Parathyroid adenoma (tissue), 2 donors: ENCODE measurements at regions not wholly inside any gene's neighbourhood (a gene's known extent, or its start where the extent isn't known, plus 50 kb on each side); places are given as distances from the start of the nearest gene placed in this dataset.

Experiments used
- H2AFZ ChIP-seq: fragments of 300-600 bp; sonication (generic); one replicate; pipeline ENCODE4 v1.7.0; 2017; ENCODE audit warnings: antibody characterized with exemption, mild to moderate bottlenecking
- H3K27ac ChIP-seq: fragments of 300-600 bp; sonication (generic); one replicate; pipeline ENCODE4 v1.7.0; 2017
- H3K27me3 ChIP-seq: fragments of 300-600 bp; sonication (generic); one replicate; pipeline ENCODE4 v1.7.0; 2017; ENCODE audit warnings: low read length; ENCODE audit not compliant: control insufficient read depth, insufficient read depth
- H3K36me3 ChIP-seq: fragments of 300-600 bp; sonication (generic); one replicate; pipeline ENCODE4 v1.7.0; 2017; ENCODE audit warnings: low read length; ENCODE audit not compliant: control insufficient read depth, insufficient read depth
- H3K4me1 ChIP-seq: fragments of 300-600 bp; sonication (generic); one replicate; pipeline ENCODE4 v1.7.0; 2017; ENCODE audit warnings: control low read depth
- H3K4me2 ChIP-seq: fragments of 300-600 bp; sonication (generic); one replicate; pipeline ENCODE4 v1.7.0; 2017; ENCODE audit warnings: low read length
- H3K4me3 ChIP-seq: fragments of 300-600 bp; sonication (generic); one replicate; pipeline ENCODE4 v1.7.0; 2017; ENCODE audit warnings: low read depth, low read length
- H3K79me2 ChIP-seq: fragments of 300-600 bp; sonication (generic); one replicate; pipeline ENCODE4 v1.7.0; 2017; ENCODE audit warnings: control low read depth
- H3K9ac ChIP-seq: fragments of 300-600 bp; sonication (generic); one replicate; pipeline ENCODE4 v1.7.0; 2017; ENCODE audit warnings: mild to moderate bottlenecking
- H3K9me3 ChIP-seq: fragments of 300-600 bp; sonication (generic); one replicate; pipeline ENCODE4 v1.7.0; 2017; ENCODE audit warnings: low read length; ENCODE audit not compliant: control insufficient read depth
- CTCF ChIP-seq: fragments of 300-600 bp; sonication (generic); IDR thresholded peaks from one replicate; pipeline ENCODE4 v1.7.0; 2017; ENCODE audit warnings: antibody characterized with exemption, mild to moderate bottlenecking
- donor health status: primary hyperparathyroidism.

- Histone ChIP-seq H3K4me1 (no peaks in the 10 kb centered on the region), H3K9me3 (no peaks in the 10 kb centered on the region), H3K79me2 (no peaks in the 10 kb centered on the region), H3K9ac (no peak overlapping the region), H3K27ac (no peak overlapping the region), H2AFZ (no peak overlapping the region), H3K27me3 (no peaks in the 10 kb centered on the region), H3K36me3 (no peaks in the 10 kb centered on the region), H3K4me2 (no peak overlapping the region), H3K4me3 (no peak overlapping the region)
- no peak for TF ChIP-seq CTCF
Measured at GRCh38 chr22:48734961-48735360, 1092.7 kb downstream of the BRD1 start.

- Histone ChIP-seq H3K9ac (no peak overlapping the region), H3K79me2 (no peaks in the 10 kb centered on the region), H3K4me3 (no peak overlapping the region), H3K36me3 (no peaks in the 10 kb centered on the region), H3K4me2 (no peak overlapping the region), H3K9me3 (no peaks in the 10 kb centered on the region), H3K27me3 (no peaks in the 10 kb centered on the region), H3K27ac (no peak overlapping the region), H3K4me1 (no peaks in the 10 kb centered on the region), H2AFZ (no peak overlapping the region)
- no peak for TF ChIP-seq CTCF
Measured at GRCh38 chr22:48734359-48734758, 1093.3 kb downstream of the BRD1 start.

- Histone ChIP-seq H2AFZ (no peak overlapping the region), H3K27ac (no peak overlapping the region), H3K4me1 (no peaks in the 10 kb centered on the region), H3K79me2 (no peaks in the 10 kb centered on the region), H3K9me3 (no peaks in the 10 kb centered on the region), H3K4me3 (no peak overlapping the region), H3K4me2 (no peak overlapping the region), H3K27me3 (no peaks in the 10 kb centered on the region), H3K36me3 (no peaks in the 10 kb centered on the region), H3K9ac (no peak overlapping the region)
- no peak for TF ChIP-seq CTCF
Measured at GRCh38 chr22:48729499-48730171, 1098.0 kb downstream of the BRD1 start.

GRCh38 chr22:48727454-48728058 lies 1100.1 kb downstream of the BRD1 start:
- TF ChIP-seq CTCF, result no peak
- Histone ChIP-seq H3K9ac (no peak overlapping the region), H2AFZ (no peak overlapping the region), H3K36me3 (no peaks in the 10 kb centered on the region), H3K79me2 (no peaks in the 10 kb centered on the region), H3K9me3 (no peaks in the 10 kb centered on the region), H3K27me3 (no peaks in the 10 kb centered on the region), H3K4me2 (no peak overlapping the region), H3K4me1 (no peaks in the 10 kb centered on the region), H3K4me3 (no peak overlapping the region), H3K27ac (no peak overlapping the region)

GRCh38 chr22:48724899-48725298 lies 1102.8 kb downstream of the BRD1 start:
- no peak overlapping the region for H3K27ac ChIP-seq
- no peaks in the 10 kb centered on the region for H3K79me2 ChIP-seq
- no peaks in the 10 kb centered on the region for H3K27me3 ChIP-seq
- H3K9ac ChIP-seq, result no peak overlapping the region
- H3K36me3 ChIP-seq, result no peaks in the 10 kb centered on the region
- H3K4me2 ChIP-seq, result no peak overlapping the region
- TF ChIP-seq CTCF, result no peak
- no peak overlapping the region for H3K4me3 ChIP-seq
- H3K9me3 ChIP-seq, result no peaks in the 10 kb centered on the region
- no peaks in the 10 kb centered on the region for H3K4me1 ChIP-seq
- H2AFZ ChIP-seq, result no peak overlapping the region
